ENCODE measurements at regions not wholly inside any gene's neighbourhood (a gene's known extent, or its start where the extent isn't known, plus 50 kb on each side); places are given as distances from the start of the nearest gene placed in this dataset.
A peak's percentile ranks its signal among the peaks of the same experiment; 100 is the strongest.
"Not testable (repeated sequence)": the region's sequence is repeated elsewhere in the genome, so short reads cannot be mapped to it uniquely, and the experiment has no call there.

DNA sequence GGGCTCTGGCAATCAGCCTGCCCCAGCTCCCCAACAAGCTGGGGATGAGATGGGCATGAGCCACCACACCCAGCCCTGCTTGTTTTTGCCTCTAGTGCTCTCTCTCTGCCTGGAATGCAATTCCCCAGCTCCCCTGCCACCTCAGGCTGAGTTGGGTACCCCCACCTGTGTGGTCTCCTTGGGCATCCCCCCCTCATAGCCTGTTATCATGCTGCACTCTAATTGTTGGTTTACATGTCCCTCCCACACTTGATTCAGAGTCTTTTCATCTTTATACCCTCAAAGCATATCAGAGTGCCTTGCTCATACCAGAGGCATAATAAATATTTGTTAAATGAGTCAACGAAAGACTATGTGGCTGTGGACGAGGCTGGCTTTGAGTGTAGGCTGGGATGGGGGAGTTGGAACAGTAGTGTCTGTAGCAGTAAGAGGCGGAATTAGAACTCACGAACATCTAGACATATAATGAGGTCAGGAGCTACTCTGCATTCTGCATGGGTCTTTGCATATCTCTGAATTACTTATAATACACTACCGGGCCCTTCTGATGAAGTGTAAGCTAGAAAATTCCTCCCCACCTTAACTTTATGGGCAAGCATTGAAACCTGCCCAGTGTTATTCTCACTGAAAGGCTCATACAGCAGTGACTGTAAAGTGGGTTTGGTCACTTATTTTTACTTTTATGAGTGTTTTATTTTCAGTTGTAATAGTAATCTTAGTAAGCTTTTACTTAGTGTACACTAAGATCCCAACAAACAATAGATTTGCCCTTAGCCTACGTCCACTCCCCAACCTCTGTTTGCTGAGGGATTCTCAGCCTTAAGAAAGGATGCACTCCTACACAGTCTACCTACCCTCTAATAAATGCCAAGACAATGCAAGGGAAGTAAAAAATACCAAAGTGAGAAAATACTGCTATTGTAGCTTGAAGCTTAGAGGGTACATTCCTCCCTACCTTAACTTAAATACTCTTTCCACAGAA is 58.7 kb downstream of the EDN1 start:
- intact Hi-C loops (cut with DNase I): no loop called here
- no peak for DNase-seq (ENCODE audit: low spot score)

DNA sequence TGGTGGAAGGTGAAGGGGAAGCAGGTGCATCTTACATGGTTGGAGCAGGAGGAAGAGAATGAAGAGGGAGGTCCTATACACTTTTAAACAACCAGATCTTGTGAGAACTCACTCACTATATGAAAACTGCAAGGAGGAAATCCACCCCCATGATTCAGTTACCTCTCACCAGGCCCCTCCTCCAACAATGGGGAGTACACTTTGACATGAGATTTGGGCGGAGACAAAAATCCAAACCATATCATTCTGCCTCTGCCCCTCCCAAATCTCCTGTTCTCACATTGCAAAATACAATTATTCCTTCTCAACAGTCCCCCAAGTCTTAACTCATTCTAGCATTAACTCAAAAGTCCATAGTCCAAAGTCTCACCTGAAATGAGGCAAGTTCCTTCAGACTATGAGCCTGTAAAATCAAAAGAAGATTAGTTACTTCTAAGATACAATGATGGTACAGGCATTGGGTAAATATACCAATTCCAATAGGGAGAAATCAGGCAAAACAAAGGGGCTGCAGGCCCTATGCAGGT is 60.5 kb downstream of the EDN1 start:
- DNase-seq (ENCODE audit: low spot score): no peak
- intact Hi-C loops (cut with DNase I): no loop called here

DNA sequence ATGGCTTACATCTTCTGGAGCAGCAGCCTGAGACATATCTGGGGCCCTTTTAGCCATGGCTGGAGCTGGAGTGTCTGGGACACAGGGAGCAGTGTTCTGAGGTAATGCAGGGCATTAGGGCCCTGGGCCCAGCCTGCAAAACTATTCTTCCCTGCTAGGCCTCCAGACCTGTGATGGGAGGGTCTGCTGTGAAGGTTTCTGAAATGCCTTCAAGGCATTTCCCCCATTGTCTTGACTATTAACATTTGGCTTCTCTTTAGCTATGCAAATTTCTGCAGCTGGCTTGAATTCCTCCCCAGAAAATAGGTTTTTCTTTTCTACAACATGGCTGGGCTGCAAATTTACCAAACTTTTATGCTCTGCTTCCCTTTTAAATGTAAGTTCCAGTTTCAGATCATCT is 61.5 kb downstream of the EDN1 start:
- intact Hi-C loops (cut with DNase I): no loop called here
- no peak for DNase-seq (ENCODE audit: low spot score)

- no peak for DNase-seq (ENCODE audit: low spot score)
- intact Hi-C loops (cut with DNase I): no loop called here
Observed at GRCh38 chr6:12353731-12354130, 63.6 kb downstream of the EDN1 start.

GRCh38 chr6:12354499-12354898 is 64.3 kb downstream of the EDN1 start:
- intact Hi-C loops (cut with DNase I): no loop called here

GRCh38 chr6:12355354-12355753 is 65.2 kb downstream of the EDN1 start:
- intact Hi-C loops (cut with DNase I): no loop called here
- no peak for DNase-seq (ENCODE audit: low spot score)

More at GRCh38 chr6:12354499-12354898, 64.3 kb downstream of the EDN1 start:
- DNase-seq (ENCODE audit: low spot score): no peak

- intact Hi-C loops (cut with DNase I): no loop called here
- no peak for DNase-seq (ENCODE audit: low spot score)
Observed at GRCh38 chr6:12356431-12356830, 66.3 kb downstream of the EDN1 start.

GRCh38 chr6:12356983-12357972 is 67.1 kb downstream of the EDN1 start:
- intact Hi-C loops (cut with DNase I): no loop called here
- no peak for DNase-seq (ENCODE audit: low spot score)

DNA sequence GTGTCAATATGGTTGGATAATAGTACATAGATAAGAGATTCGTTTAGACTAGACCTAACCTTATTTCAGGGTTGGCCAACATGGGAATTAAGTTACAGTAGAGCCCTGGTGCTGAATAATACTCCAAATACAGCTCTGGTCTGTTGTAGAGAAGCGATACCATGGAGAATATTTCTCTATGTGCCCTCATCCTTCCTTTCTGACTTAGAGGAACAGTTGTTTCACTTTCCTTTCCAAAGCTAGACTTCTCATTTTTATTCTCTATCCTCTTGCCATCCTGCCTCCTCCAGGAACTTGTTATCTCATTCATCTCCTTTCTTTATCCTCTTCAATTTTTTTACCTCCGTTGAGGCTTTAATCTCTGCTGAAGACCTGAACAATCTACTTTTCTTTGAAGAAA is 68.9 kb downstream of the EDN1 start:
- intact Hi-C loops (cut with DNase I): no loop called here

DNA sequence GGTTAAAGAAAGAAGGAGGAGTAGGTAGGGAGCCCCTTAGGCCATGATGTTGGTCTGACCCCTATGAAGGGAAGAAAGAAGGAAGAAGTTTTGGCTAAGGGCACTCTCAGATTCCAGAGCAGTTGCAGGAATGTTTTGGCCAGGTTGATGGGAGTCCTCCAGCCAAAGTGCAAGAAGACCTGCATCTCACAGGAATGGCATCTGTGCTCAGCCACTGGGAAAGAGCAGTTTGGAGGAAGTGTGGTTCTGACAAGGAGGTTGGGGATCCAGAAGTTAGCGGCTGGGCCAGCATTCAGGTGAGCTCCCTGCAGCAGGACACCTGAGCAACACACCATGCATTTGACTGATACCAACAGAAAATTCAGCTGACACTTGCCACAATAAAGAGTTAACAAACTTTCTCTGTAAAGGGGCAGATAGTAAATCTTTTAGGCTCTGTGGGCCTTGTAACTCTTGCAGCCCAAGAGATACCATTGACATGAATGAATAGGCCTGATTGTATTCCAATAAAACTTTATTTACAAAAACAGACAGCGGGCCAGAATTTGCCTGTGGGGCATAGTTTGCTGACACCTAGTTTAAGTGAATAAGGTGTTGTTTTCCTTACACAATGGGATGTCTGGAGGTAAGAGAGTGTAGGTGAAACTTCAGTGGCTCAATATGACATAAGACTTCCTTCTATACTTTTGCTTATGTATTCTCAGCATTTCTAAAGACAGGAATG is 71.0 kb downstream of the EDN1 start:
- no peak for DNase-seq (ENCODE audit: low spot score)
- intact Hi-C loops (cut with DNase I): no loop called here

More for the DNA sequence above, 68.9 kb downstream of the EDN1 start:
- DNase-seq (ENCODE audit: low spot score): no peak

GRCh38 chr6:12363277-12363650 is 73.1 kb downstream of the EDN1 start:
- intact Hi-C loops (cut with DNase I); DNase-seq (ENCODE audit: low spot score): not testable (repeated sequence)

DNA sequence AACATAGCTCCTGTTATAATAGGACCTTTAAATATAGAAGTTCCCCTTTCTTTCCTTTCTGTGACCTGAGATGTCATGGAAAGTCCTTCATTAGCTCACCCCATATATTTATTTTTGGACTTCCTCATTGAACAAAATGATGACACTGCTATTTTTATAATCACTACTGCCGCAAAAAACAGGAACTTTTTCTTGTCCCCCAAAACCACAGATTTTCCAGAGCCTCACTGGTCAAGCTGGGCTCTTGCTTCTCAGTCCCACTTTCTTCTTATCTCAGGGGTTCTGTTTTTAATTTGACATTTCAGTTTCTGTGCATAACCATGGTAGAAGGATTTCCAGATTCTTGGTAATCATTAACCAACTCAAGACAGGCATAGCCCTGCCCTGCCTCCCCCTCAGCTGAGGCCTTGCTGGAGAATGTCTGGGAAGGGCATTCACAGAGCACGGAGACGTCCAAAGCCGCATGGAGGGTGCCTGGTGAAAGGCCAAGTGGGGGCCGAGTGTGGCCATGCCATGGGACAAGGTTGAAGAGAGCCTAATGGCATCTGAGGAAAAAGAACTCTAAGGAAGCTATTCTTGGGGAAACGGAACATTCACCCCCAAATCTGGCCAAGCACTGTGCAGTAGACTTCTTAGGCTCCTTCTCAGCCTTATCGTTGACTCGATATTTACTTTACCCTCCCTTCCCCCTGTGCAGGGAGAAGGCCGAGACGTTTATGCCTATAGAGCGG is 73.7 kb downstream of the EDN1 start:
- intact Hi-C loops (cut with DNase I): no loop called here
- DNase-seq (ENCODE audit: low spot score): no peak

- intact Hi-C loops (cut with DNase I): no loop called here
- DNase-seq (ENCODE audit: low spot score): no peak
Observed at GRCh38 chr6:12364621-12365020, 74.5 kb downstream of the EDN1 start.

DNA sequence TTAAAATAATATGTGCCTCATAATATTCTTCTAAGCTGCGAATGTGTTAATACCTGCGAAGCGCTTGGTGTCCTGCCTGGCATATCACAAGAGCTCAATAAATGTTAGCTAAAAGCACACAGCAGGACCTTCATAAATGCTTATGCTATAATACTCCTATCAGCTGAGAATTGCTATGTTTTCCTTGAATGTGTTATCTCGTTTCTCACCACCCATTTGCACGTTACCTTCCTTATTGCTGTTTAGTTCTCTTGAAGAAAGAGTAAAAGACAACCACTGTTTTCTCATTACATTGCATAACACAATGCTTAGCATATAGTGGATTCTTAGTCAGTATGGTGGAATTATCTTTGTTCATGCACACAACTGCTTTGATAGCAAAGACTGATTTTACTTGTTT is 76.6 kb downstream of the EDN1 start:
- intact Hi-C loops (cut with DNase I): no loop called here
- DNase-seq (ENCODE audit: low spot score): no peak

DNA sequence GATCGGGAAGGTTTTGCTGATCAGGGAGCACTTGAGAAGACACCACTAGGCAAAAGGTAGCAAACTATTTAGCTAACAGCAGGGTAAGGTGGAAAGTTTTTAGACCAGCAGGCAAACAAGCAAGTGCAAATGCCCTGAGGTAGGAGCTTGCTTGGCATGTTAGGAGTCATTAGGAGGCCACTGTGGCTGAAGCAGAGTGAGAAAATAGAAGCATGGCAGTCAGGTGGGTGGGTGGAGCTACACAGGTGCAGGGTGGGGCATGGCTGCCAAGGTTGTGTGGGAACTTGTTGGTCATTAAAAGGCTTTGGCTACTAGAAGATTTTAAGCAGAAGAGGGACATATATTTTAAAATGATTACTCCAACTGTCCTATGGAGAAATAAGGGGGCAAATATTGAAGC is 77.3 kb downstream of the EDN1 start:
- intact Hi-C loops (cut with DNase I): no loop called here
- DNase-seq (ENCODE audit: low spot score): no peak

GRCh38 chr6:12369355-12369754 is 79.2 kb downstream of the EDN1 start:
- intact Hi-C loops (cut with DNase I): no loop called here

DNA sequence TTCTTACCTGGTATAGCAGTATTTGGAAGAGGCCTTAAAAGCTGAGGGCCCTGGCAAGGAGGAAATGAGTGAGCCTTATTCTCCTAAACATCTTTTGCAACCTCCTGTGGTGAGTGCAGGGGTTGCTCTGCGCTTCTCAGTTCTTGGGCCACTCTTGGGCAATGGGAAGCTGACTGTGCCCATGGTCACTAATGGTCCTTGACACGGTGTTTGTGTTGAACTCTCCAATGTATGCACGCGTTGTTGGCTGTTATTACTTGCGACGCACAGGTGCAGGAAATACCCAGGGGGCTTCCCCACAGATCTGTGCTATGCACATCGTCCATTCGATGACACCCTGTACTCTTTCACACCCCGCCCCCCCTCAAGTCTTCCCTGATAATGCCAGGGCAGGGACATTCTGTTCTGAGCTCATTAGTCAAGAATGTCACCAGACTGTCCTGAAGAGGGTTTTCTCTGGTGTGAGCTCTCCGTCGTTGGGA is 79.7 kb downstream of the EDN1 start:
- DNase-seq (ENCODE audit: low spot score): peak; percentile 81
- intact Hi-C loops (cut with DNase I): no loop called here

More at GRCh38 chr6:12369355-12369754, 79.2 kb downstream of the EDN1 start:
- no peak for DNase-seq (ENCODE audit: low spot score)

- intact Hi-C loops (cut with DNase I): no loop called here
- DNase-seq (ENCODE audit: low spot score): no peak
Observed at GRCh38 chr6:12371151-12371550, 81.0 kb downstream of the EDN1 start.

Data from cardiac septum (tissue), 1 donor.